ENCODE measurements at regions not wholly inside any gene's neighbourhood (a gene's known extent, or its start where the extent isn't known, plus 50 kb on each side); places are given as distances from the start of the nearest gene placed in this dataset.
"Not testable (repeated sequence)": the region's sequence is repeated elsewhere in the genome, so short reads cannot be mapped to it uniquely, and the experiment has no call there.

- DNase-seq, result no peak
- no peaks in the 10 kb centered on the region for H3K9me3 ChIP-seq (ENCODE audit: insufficient read depth, low read depth)
- ChIA-PET POLR2A (ENCODE audit: unreplicated experiment) (no interaction called here), CTCF (no interaction called here)
- H3K36me3 ChIP-seq (ENCODE audit: low read depth), result no peaks in the 10 kb centered on the region
- intact Hi-C loops (cut with micrococcal nuclease; ENCODE audit: unreplicated experiment), result no loop called here
- no peak overlapping the region for H3K27ac ChIP-seq
- no peaks in the 10 kb centered on the region; the same call in 1 of the 2 replicates for H3K9me2 ChIP-seq (ENCODE audit: insufficient read depth)
- no peak overlapping the region for H3K4me3 ChIP-seq
- no peak for TF ChIP-seq EZH2 (IDR thresholded peaks at IDR 0.05; ENCODE audit: low read depth)
- H3F3A ChIP-seq (ENCODE audit: insufficient read depth, low read depth), result no peaks in the 10 kb centered on the region
- no peaks in the 10 kb centered on the region for H3K79me2 ChIP-seq (ENCODE audit: low read depth)
- H3K27me3 ChIP-seq (ENCODE audit: insufficient read depth, low read depth), result no peaks in the 10 kb centered on the region
- no peak overlapping the region for H2AFZ ChIP-seq
- H3K4me1 ChIP-seq (replicated peaks; ENCODE audit: insufficient read depth), result no peaks in the 10 kb centered on the region
- no TSS peak for BruUV-seq (replicated peaks)
- H4K20me1 ChIP-seq (ENCODE audit: insufficient read depth), result no peaks in the 10 kb centered on the region
- H3K4me2 ChIP-seq, result no peak overlapping the region
Measured at GRCh38 chr9:80491086-80491696, 919.4 kb downstream of the TLE4 start.

GRCh38 chr9:80489329-80489728 is 917.6 kb downstream of the TLE4 start:
- Histone ChIP-seq H3K9me3 (ENCODE audit: insufficient read depth, low read depth) (no peaks in the 10 kb centered on the region), H3K4me1 (replicated peaks; ENCODE audit: insufficient read depth) (no peaks in the 10 kb centered on the region), H3F3A (ENCODE audit: insufficient read depth, low read depth) (no peaks in the 10 kb centered on the region), H3K27me3 (ENCODE audit: insufficient read depth, low read depth) (no peaks in the 10 kb centered on the region), H3K27ac (no peak overlapping the region), H3K4me3 (no peak overlapping the region), H3K4me2 (no peak overlapping the region), H2AFZ (no peak overlapping the region), H3K79me2 (ENCODE audit: low read depth) (no peaks in the 10 kb centered on the region), H3K36me3 (ENCODE audit: low read depth) (no peaks in the 10 kb centered on the region), H3K9me2 (ENCODE audit: insufficient read depth) (no peaks in the 10 kb centered on the region; the same call in 1 of the 2 replicates), H4K20me1 (ENCODE audit: insufficient read depth) (no peaks in the 10 kb centered on the region)
- POLR2A ChIA-PET (ENCODE audit: unreplicated experiment), result no interaction called here
- CTCF ChIA-PET, result no interaction called here
- intact Hi-C loops (cut with micrococcal nuclease; ENCODE audit: unreplicated experiment), result no loop called here
- TF ChIP-seq EZH2 (IDR thresholded peaks at IDR 0.05; ENCODE audit: low read depth), result no peak
- no peak for DNase-seq
- BruUV-seq (replicated peaks), result no TSS peak

GRCh38 chr9:80485420-80486250 is 913.9 kb downstream of the TLE4 start:
- Histone ChIP-seq H3K27ac (no peak overlapping the region), H3K4me1 (replicated peaks; ENCODE audit: insufficient read depth) (no peaks in the 10 kb centered on the region), H3F3A (ENCODE audit: insufficient read depth, low read depth) (no peaks in the 10 kb centered on the region), H3K4me2 (no peak overlapping the region), H3K9me3 (ENCODE audit: insufficient read depth, low read depth) (no peaks in the 10 kb centered on the region), H3K9me2 (ENCODE audit: insufficient read depth) (no peaks in the 10 kb centered on the region; the same call in 1 of the 2 replicates), H3K36me3 (ENCODE audit: low read depth) (no peaks in the 10 kb centered on the region), H3K27me3 (ENCODE audit: insufficient read depth, low read depth) (no peaks in the 10 kb centered on the region), H2AFZ (no peak overlapping the region), H3K79me2 (ENCODE audit: low read depth) (no peaks in the 10 kb centered on the region), H3K4me3 (no peak overlapping the region), H4K20me1 (ENCODE audit: insufficient read depth) (no peaks in the 10 kb centered on the region)
- no peak for DNase-seq
- no TSS peak for BruUV-seq (replicated peaks)
- TF ChIP-seq CTCF (conservative IDR thresholded peaks at IDR 0.05) (no peak), EZH2 (IDR thresholded peaks at IDR 0.05; ENCODE audit: low read depth) (no peak)
- intact Hi-C loops (cut with micrococcal nuclease; ENCODE audit: unreplicated experiment), result no loop called here
- CTCF ChIA-PET, result no interaction called here
- POLR2A ChIA-PET (ENCODE audit: unreplicated experiment), result no interaction called here

- H3K9me3 ChIP-seq (ENCODE audit: insufficient read depth, low read depth); CTCF ChIA-PET; H3K4me3 ChIP-seq; H2AFZ ChIP-seq; H4K20me1 ChIP-seq (ENCODE audit: insufficient read depth); H3K4me1 ChIP-seq (replicated peaks; ENCODE audit: insufficient read depth); H3K36me3 ChIP-seq (ENCODE audit: low read depth); BruUV-seq (replicated peaks); H3K79me2 ChIP-seq (ENCODE audit: low read depth); DNase-seq; POLR2A ChIA-PET (ENCODE audit: unreplicated experiment); intact Hi-C loops (cut with micrococcal nuclease; ENCODE audit: unreplicated experiment); H3K9me2 ChIP-seq (ENCODE audit: insufficient read depth); H3F3A ChIP-seq (ENCODE audit: insufficient read depth, low read depth); H3K27me3 ChIP-seq (ENCODE audit: insufficient read depth, low read depth); H3K27ac ChIP-seq; H3K4me2 ChIP-seq: not testable (repeated sequence)
Measured at GRCh38 chr9:80482251-80482650, 910.5 kb downstream of the TLE4 start.
